ENCODE measurements at regions not wholly inside any gene's neighbourhood (a gene's known extent, or its start where the extent isn't known, plus 50 kb on each side); places are given as distances from the start of the nearest gene placed in this dataset.

DNA sequence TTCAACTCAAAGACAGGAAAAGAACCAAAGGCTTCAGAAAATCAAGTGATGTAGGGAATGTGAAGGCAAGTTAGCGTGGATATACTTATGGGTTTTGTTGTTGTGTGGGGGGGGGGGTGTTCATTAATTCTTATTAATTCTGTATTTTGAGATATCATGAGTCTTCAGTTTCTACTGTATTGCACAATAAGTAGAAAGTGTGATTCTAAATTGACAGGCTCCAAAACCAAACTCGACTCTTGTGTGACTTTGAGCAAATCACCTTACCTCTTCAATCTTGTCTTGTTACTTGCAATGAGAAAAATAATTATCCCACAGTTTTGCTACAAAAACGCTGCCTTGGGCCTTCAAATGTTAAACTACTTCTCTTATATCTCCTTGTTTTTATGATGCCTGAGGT is 453.9 kb upstream of the GOT2 start:
- H3K27ac Mint-ChIP-seq, result no peak overlapping the region
- H3K4me1 Mint-ChIP-seq (ENCODE audit: low read depth in 2 of 2), result no peaks in the 10 kb centered on the region
- ATAC-seq (replicated peaks), result no peak
- H3K4me3 Mint-ChIP-seq, result no peak overlapping the region
- no peaks in the 10 kb centered on the region for H3K27me3 Mint-ChIP-seq
- H3K36me3 Mint-ChIP-seq (ENCODE audit: insufficient read depth), result no peaks in the 10 kb centered on the region
- H3K9me3 Mint-ChIP-seq, result peaks cover 0 to 7% of the 10 kb centered on the region in 2 donors
- DNase-seq, result no peak

- no peaks in the 10 kb centered on the region for H3K27me3 Mint-ChIP-seq
These were observed 447.8 kb upstream of the GOT2 start for GRCh38 chr16:59181821-59182420.

GRCh38 chr16:59180083-59180476 is 446.0 kb upstream of the GOT2 start:
- H3K4me1 Mint-ChIP-seq (ENCODE audit: low read depth in 2 of 2), result no peaks in the 10 kb centered on the region
- ATAC-seq (replicated peaks), result no peak
- peaks cover 3% of the 10 kb centered on the region for H3K36me3 Mint-ChIP-seq (ENCODE audit: insufficient read depth)

More at GRCh38 chr16:59181821-59182420, 447.8 kb upstream of the GOT2 start:
- Mint-ChIP-seq H3K36me3 (ENCODE audit: insufficient read depth) (peaks cover 3% of the 10 kb centered on the region), H3K9me3 (peaks cover 9 to 17% of the 10 kb centered on the region in 2 donors), H3K4me1 (ENCODE audit: low read depth in 2 of 2) (no peaks in the 10 kb centered on the region), H3K27ac (no peak overlapping the region), H3K4me3 (no peak overlapping the region)
- DNase-seq (no peak), ATAC-seq (replicated peaks) (no peak)

GRCh38 chr16:59179446-59180082 is 445.4 kb upstream of the GOT2 start:
- Mint-ChIP-seq H3K9me3 (peaks cover 14 to 24% of the 10 kb centered on the region in 2 donors), H3K27ac (no peak overlapping the region), H3K27me3 (no peaks in the 10 kb centered on the region), H3K36me3 (ENCODE audit: insufficient read depth) (peaks cover 3% of the 10 kb centered on the region), H3K4me3 (no peak overlapping the region), H3K4me1 (ENCODE audit: low read depth in 2 of 2) (no peaks in the 10 kb centered on the region)
- DNase-seq, result no peak
- ATAC-seq (replicated peaks), result no peak

More at GRCh38 chr16:59180083-59180476, 446.0 kb upstream of the GOT2 start:
- DNase-seq, result no peak
- Mint-ChIP-seq H3K4me3 (no peak overlapping the region), H3K9me3 (peaks cover 12 to 24% of the 10 kb centered on the region in 2 donors), H3K27me3 (no peaks in the 10 kb centered on the region), H3K27ac (no peak overlapping the region)

GRCh38 chr16:59173408-59173831 is 439.3 kb upstream of the GOT2 start:
- no peaks in the 10 kb centered on the region for H3K4me1 Mint-ChIP-seq (ENCODE audit: low read depth in 2 of 2)
- no peak overlapping the region for H3K4me3 Mint-ChIP-seq
- no peaks in the 10 kb centered on the region for H3K36me3 Mint-ChIP-seq (ENCODE audit: insufficient read depth)
- no peak for ATAC-seq (replicated peaks)
- no peak overlapping the region for H3K27ac Mint-ChIP-seq
- no peak for DNase-seq
- no peaks in the 10 kb centered on the region for H3K27me3 Mint-ChIP-seq
- H3K9me3 Mint-ChIP-seq, result peaks cover 9 to 15% of the 10 kb centered on the region in 2 donors

- Mint-ChIP-seq H3K4me1 (ENCODE audit: low read depth in 2 of 2) (no peaks in the 10 kb centered on the region), H3K27ac (no peak overlapping the region), H3K36me3 (ENCODE audit: insufficient read depth) (no peaks in the 10 kb centered on the region), H3K27me3 (no peaks in the 10 kb centered on the region), H3K9me3 (peaks cover 5 to 19% of the 10 kb centered on the region in 2 donors), H3K4me3 (no peak overlapping the region)
- no peak for ATAC-seq (replicated peaks)
- no peak for DNase-seq
These were observed 436.1 kb upstream of the GOT2 start for GRCh38 chr16:59170099-59170712.

- ATAC-seq (replicated peaks), result no peak
- Mint-ChIP-seq H3K4me1 (ENCODE audit: low read depth in 2 of 2) (no peaks in the 10 kb centered on the region), H3K27ac (no peak overlapping the region), H3K27me3 (no peaks in the 10 kb centered on the region), H3K36me3 (ENCODE audit: insufficient read depth) (no peaks in the 10 kb centered on the region), H3K9me3 (peaks cover 5 to 20% of the 10 kb centered on the region in 2 donors), H3K4me3 (no peak overlapping the region)
- DNase-seq, result no peak
These were observed 435.1 kb upstream of the GOT2 start for GRCh38 chr16:59169168-59169567.

DNA sequence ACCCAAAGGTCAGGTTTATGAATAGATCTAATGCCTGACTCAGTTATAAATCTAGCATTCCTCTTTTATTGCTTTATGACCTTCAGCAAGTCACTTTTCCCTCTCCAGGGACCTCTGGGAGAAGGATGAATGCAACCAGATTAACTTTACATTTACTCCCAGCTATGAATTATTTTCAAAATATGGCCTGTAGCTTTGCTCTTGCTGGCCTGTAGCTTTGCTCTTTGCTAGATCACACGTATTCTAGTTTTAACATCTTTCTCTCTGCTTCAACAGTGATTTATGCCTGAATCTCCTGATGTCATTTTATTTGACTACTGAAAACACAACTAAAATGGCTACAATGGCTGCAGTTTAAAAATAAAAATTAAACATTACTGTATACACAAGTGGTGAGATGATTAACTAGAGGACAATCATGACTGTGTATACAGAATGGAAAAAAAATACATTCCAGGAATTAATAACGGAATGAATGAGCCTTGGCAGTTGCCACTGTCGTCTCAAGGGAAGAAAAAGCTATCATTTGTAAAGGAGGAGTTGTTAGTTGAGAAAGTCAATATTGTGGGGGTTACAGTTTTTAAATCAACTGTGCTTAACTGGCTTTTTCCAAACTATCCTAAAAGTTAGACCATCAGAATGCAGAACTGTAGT is 434.5 kb upstream of the GOT2 start:
- no peaks in the 10 kb centered on the region for H3K27me3 Mint-ChIP-seq
- H3K27ac Mint-ChIP-seq, result no peak overlapping the region
- no peak overlapping the region for H3K4me3 Mint-ChIP-seq

DNA sequence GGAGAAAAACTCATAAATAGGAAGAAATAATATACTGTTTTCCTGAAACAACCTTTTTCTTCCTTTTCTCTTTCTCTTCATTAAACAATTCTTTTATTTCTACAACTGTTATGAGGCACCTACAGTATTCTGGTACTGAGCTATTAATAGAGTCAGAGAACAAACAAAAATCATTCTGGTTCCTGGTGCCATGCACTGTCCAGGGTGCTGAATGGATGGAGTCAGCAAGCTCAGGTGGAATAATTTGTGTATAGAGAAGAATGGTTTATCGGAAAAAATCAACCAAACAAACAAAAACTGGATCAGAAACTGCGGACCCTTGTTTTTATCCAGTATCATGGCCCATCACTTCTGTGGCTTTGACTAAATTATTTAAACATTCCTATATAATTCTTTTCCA is 430.3 kb upstream of the GOT2 start:
- ATAC-seq (replicated peaks) (no peak), DNase-seq (no peak)
- Mint-ChIP-seq H3K9me3 (peaks cover 3 to 22% of the 10 kb centered on the region in 2 donors), H3K27ac (no peak overlapping the region), H3K4me3 (no peak overlapping the region), H3K27me3 (no peaks in the 10 kb centered on the region), H3K36me3 (ENCODE audit: insufficient read depth) (no peaks in the 10 kb centered on the region), H3K4me1 (ENCODE audit: low read depth in 2 of 2) (no peaks in the 10 kb centered on the region)

More for the DNA sequence above, 434.5 kb upstream of the GOT2 start:
- Mint-ChIP-seq H3K36me3 (ENCODE audit: insufficient read depth) (no peaks in the 10 kb centered on the region), H3K4me1 (ENCODE audit: low read depth in 2 of 2) (no peaks in the 10 kb centered on the region), H3K9me3 (peaks cover 5 to 20% of the 10 kb centered on the region in 2 donors)
- no peak for ATAC-seq (replicated peaks)
- no peak for DNase-seq

DNA sequence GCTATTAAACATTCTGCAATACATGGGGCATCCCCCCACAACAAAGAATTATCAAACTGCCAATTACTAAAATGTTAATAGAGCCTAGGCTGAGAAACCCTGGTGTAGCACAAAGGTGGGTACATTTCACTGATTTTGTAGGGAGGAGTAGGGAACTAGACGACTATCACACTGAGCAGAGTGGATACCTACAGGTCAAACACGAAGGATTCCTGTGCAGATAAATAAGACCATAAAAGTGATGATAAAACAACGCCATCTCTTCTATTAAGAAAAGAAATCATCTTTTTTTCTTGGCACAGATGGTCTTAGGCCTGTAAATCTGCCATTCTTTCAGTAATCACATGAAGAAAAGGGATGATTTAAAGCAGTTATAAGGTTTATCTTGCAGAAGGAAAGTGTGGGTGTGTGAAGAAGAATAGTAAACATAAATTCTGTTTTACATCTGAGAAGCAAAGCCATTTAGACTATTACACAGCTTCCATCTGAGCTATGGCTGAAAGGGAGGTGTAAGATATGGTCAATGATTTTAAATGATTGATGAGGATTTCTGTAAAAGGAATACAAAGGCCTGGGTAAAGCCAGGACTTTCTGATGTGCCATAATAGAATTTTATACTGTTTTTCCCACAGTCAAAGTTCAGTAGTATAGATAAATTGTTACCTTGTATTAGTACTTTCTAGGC is 429.4 kb upstream of the GOT2 start:
- H3K36me3 Mint-ChIP-seq (ENCODE audit: insufficient read depth), result no peaks in the 10 kb centered on the region
- no peak overlapping the region for H3K27ac Mint-ChIP-seq
- no peak overlapping the region for H3K4me3 Mint-ChIP-seq
- H3K4me1 Mint-ChIP-seq (ENCODE audit: low read depth in 2 of 2), result no peaks in the 10 kb centered on the region
- ATAC-seq (replicated peaks), result no peak
- no peak for DNase-seq
- no peaks in the 10 kb centered on the region for H3K27me3 Mint-ChIP-seq
- H3K9me3 Mint-ChIP-seq, result peaks cover 3 to 22% of the 10 kb centered on the region in 2 donors

DNA sequence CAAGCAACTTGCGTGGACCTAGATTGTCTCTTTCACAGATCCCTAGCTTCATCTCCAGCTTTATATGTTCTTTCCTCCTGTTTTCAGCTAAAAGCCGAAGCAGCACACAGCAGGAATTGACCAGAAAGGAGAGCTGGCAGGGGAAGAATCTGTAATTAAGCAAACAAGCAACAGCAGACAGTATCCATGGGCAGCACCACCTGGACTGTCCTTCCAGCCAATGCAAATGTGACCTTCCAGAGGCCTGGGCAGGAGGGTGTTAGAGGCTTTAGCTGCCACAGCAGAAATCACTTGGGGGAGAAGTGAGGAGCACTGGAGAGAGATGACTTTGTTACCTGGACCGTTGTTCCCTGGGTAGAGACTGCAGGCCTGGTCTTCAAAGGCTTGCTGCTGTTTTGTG is 427.6 kb upstream of the GOT2 start:
- ATAC-seq (replicated peaks), result no peak
- no peaks in the 10 kb centered on the region for H3K36me3 Mint-ChIP-seq (ENCODE audit: insufficient read depth)
- H3K9me3 Mint-ChIP-seq, result peaks cover 3 to 22% of the 10 kb centered on the region in 2 donors
- no peak overlapping the region for H3K27ac Mint-ChIP-seq
- no peaks in the 10 kb centered on the region for H3K4me1 Mint-ChIP-seq (ENCODE audit: low read depth in 2 of 2)
- no peak overlapping the region for H3K4me3 Mint-ChIP-seq
- no peak for DNase-seq
- H3K27me3 Mint-ChIP-seq, result no peaks in the 10 kb centered on the region

DNA sequence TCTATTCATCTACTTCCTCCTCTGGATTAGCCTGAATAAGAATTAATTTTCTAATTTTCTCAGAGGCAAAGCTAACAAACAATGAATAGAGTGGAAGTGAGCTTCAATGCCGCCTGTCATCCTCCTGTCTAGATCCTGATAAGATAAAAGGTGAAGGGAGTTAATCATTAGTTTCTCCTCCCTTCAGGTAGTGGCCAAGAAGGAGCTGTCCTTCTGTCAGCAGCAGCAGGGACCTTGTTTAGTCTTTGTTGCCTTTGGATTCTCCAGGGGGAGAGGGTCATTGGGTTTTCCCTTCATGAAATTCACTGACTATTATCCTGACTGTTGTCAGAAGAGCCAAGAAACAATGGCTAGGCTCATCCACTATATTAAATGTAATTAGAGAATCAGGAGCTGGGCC is 420.2 kb upstream of the GOT2 start:
- DNase-seq (no peak), ATAC-seq (replicated peaks) (no peak)
- no peak overlapping the region for H3K27ac Mint-ChIP-seq
- no peaks in the 10 kb centered on the region for H3K4me1 Mint-ChIP-seq (ENCODE audit: low read depth in 2 of 2)
- no peaks in the 10 kb centered on the region for H3K27me3 Mint-ChIP-seq
- H3K4me3 Mint-ChIP-seq, result no peak overlapping the region
- H3K36me3 Mint-ChIP-seq (ENCODE audit: insufficient read depth), result no peaks in the 10 kb centered on the region
- H3K9me3 Mint-ChIP-seq, result no peaks in the 10 kb centered on the region

- H3K4me3 Mint-ChIP-seq, result no peak overlapping the region
- H3K36me3 Mint-ChIP-seq (ENCODE audit: insufficient read depth), result no peaks in the 10 kb centered on the region
- H3K4me1 Mint-ChIP-seq (ENCODE audit: low read depth in 2 of 2), result no peaks in the 10 kb centered on the region
- DNase-seq, result no peak
- no peak for ATAC-seq (replicated peaks)
- no peak overlapping the region for H3K27ac Mint-ChIP-seq
- H3K27me3 Mint-ChIP-seq, result no peaks in the 10 kb centered on the region
- H3K9me3 Mint-ChIP-seq, result peaks cover 0 to 5% of the 10 kb centered on the region in 2 donors
These were observed 414.6 kb upstream of the GOT2 start for GRCh38 chr16:59148769-59149155.

All from effector memory CD8-positive, alpha-beta T cell (primary cell).